ENCODE measurements at regions not wholly inside any gene's neighbourhood (a gene's known extent, or its start where the extent isn't known, plus 50 kb on each side); places are given as distances from the start of the nearest gene placed in this dataset.

DNA sequence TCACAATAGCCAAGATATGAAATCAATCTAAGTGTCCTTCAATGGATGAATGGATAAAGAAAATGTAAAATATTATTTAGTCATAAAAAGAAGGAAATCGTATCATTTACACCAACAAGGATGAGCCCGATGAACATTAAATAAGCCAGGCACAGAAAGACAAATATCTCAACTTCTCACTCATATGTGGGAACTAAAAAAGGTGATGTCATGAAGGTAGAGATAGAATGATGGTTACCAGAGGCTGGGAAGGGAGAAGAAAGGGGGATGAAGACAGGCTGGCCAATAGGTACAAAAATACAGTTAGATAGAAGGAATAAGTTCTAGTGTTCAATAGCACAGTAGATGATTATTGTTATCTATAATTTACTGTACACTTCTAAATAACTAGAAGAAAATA lies 94.9 kb upstream of the RAP1B start:
- H3K27ac ChIP-seq (ENCODE audit: low read depth in 2 of 2, low read length in 1 of 2): no peak overlapping the region
- H3K4me3 ChIP-seq (ENCODE audit: low read depth in 2 of 2, low read length in 1 of 2): no peak overlapping the region
- no peaks in the 10 kb centered on the region for H3K9me3 ChIP-seq
- ChIA-PET POLR2A (no interaction called here), CTCF (interaction anchor here (1.0 kb wide), 1 partner anchor 8 kb away, joined by 4 read pairs; no protein-coding TSS in a partner anchor)
- TF ChIP-seq GABPA (IDR thresholded peaks at IDR 0.05; ENCODE audit: low read depth) (no peak), NRF1 (IDR thresholded peaks at IDR 0.05; ENCODE audit: low read depth, low read length) (no peak), SIN3A (IDR thresholded peaks at IDR 0.05; ENCODE audit: borderline replicate concordance, low read depth, low read length) (no peak)
- no peak overlapping the region for H3K9ac ChIP-seq
- no peak overlapping the region for H2AFZ ChIP-seq (ENCODE audit: low read depth)
- H4K20me1 ChIP-seq (ENCODE audit: insufficient read depth): no peaks in the 10 kb centered on the region
- no peak for DNase-seq
- no peaks in the 10 kb centered on the region for H3K36me3 ChIP-seq (replicated peaks in 1 of 2; ENCODE audit: control insufficient read depth in 1 of 2, insufficient read depth in 2 of 2, low read length in 1 of 2)
- no peaks in the 10 kb centered on the region for H3K9me2 ChIP-seq
- peaks cover 1 to 2% of the 10 kb centered on the region in 2 experiments; a peak in 3 of 4 replicates for H3K4me1 ChIP-seq (ENCODE audit: control insufficient read depth in 1 of 2, insufficient read depth in 2 of 2, low read depth in 1 of 2, low read length in 1 of 2)
- H3K27me3 ChIP-seq (ENCODE audit: insufficient read depth): no peaks in the 10 kb centered on the region
- no peak overlapping the region for H3K4me2 ChIP-seq
- H3K79me2 ChIP-seq (ENCODE audit: insufficient read depth): no peaks in the 10 kb centered on the region
- H3F3A ChIP-seq (replicated peaks; ENCODE audit: insufficient read depth): peaks cover 14% of the 10 kb centered on the region
- 89% methylated on average over 2 of the region's 2 CpGs for WGBS (ENCODE audit: low lambda C conversion rate)

DNA sequence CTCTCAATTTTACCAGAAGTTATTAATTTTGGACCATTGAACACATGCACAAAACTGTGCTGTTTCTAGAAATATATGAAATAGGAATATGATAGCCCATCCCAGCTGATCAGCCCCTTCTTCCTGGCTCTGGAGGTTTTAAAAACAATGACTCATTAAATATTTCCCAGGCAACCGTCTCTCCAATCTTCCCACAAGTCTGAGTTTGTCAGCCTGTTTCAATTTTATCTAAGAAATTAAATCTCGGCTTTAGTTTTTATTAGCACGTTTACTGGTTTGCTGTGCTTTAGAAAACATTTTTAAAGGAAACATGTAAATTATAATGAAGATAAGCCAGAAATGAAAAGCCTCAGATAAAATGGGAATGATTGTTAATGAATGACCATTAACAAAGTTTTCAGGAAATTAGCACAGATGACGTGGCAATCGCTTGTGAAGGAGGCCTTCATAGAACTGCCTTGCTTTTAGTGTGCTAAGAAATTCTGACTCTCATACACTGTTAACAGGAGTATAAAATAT lies 89.3 kb upstream of the RAP1B start:
- WGBS (ENCODE audit: low lambda C conversion rate): 2% methylated on average over 5 of the region's 5 CpGs
- Histone ChIP-seq H3K79me2 (ENCODE audit: insufficient read depth) (no peaks in the 10 kb centered on the region), H3K4me2 (peak overlapping the region; percentile 67), H3K9me2 (no peaks in the 10 kb centered on the region), H3K4me1 (ENCODE audit: control insufficient read depth in 1 of 2, insufficient read depth in 2 of 2, low read depth in 1 of 2, low read length in 1 of 2) (peaks cover 6 to 18% of the 10 kb centered on the region in 2 experiments; a peak in 3 of 4 replicates), H3K9ac (peak overlapping the region; percentile 88), H3K9me3 (no peaks in the 10 kb centered on the region), H3K27ac (ENCODE audit: low read depth in 2 of 2, low read length in 1 of 2) (peak overlapping the region; percentile 91 to 100), H3K4me3 (ENCODE audit: low read depth in 2 of 2, low read length in 1 of 2) (peak overlapping the region; percentile 14 to 25; a peak in 2 of 4 replicates), H3F3A (replicated peaks; ENCODE audit: insufficient read depth) (peaks cover 32% of the 10 kb centered on the region), H4K20me1 (ENCODE audit: insufficient read depth) (no peaks in the 10 kb centered on the region), H3K27me3 (ENCODE audit: insufficient read depth) (no peaks in the 10 kb centered on the region), H2AFZ (ENCODE audit: low read depth) (peak overlapping the region; percentile 76), H3K36me3 (replicated peaks in 1 of 2; ENCODE audit: control insufficient read depth in 1 of 2, insufficient read depth in 2 of 2, low read length in 1 of 2) (no peaks in the 10 kb centered on the region)
- DNase-seq: peak; percentile 27
- CTCF ChIA-PET: interaction anchor here (1.3 kb wide), 1 partner anchor 11 kb away, joined by 4 read pairs; no protein-coding TSS in a partner anchor
- POLR2A ChIA-PET: interaction anchor here (0.7 kb wide), 1 partner anchor 96 kb away, joined by 4 read pairs; no protein-coding TSS in a partner anchor
- TF ChIP-seq, protein P1, sequence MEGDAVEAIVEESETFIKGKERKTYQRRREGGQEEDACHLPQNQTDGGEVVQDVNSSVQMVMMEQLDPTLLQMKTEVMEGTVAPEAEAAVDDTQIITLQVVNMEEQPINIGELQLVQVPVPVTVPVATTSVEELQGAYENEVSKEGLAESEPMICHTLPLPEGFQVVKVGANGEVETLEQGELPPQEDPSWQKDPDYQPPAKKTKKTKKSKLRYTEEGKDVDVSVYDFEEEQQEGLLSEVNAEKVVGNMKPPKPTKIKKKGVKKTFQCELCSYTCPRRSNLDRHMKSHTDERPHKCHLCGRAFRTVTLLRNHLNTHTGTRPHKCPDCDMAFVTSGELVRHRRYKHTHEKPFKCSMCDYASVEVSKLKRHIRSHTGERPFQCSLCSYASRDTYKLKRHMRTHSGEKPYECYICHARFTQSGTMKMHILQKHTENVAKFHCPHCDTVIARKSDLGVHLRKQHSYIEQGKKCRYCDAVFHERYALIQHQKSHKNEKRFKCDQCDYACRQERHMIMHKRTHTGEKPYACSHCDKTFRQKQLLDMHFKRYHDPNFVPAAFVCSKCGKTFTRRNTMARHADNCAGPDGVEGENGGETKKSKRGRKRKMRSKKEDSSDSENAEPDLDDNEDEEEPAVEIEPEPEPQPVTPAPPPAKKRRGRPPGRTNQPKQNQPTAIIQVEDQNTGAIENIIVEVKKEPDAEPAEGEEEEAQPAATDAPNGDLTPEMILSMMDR (IDR thresholded peaks at IDR 0.05): no peak
- no peak for TF ChIP-seq RXRA (IDR thresholded peaks at IDR 0.05; ENCODE audit: borderline replicate concordance, low read depth)
- no peak for TF ChIP-seq RAD21 (IDR thresholded peaks at IDR 0.05; ENCODE audit: low read length)
- TF ChIP-seq JUND (IDR thresholded peaks at IDR 0.05): peak; percentile 69
- peak in 1 of 2 experiments; percentile 85; a peak in 1 of 4 replicates for TF ChIP-seq EP300 (IDR thresholded peaks at IDR 0.05; ENCODE audit: borderline replicate concordance in 1 of 2, low read depth in 1 of 2, low read length in 1 of 2)
- peak; percentile 85; the same call in 1 of the 2 replicates for TF ChIP-seq FOSL2 (IDR thresholded peaks at IDR 0.05; ENCODE audit: borderline replicate concordance, low read depth)
- peak; percentile 62; the same call in 1 of the 2 replicates for TF ChIP-seq FOXM1 (IDR thresholded peaks at IDR 0.05; ENCODE audit: low read depth)
- TF ChIP-seq TEAD4 (IDR thresholded peaks at IDR 0.05; ENCODE audit: borderline replicate concordance, insufficient read depth): no peak
- no peak for TF ChIP-seq YY1 (IDR thresholded peaks at IDR 0.05; ENCODE audit: low read depth)
- TF ChIP-seq, protein P2, sequence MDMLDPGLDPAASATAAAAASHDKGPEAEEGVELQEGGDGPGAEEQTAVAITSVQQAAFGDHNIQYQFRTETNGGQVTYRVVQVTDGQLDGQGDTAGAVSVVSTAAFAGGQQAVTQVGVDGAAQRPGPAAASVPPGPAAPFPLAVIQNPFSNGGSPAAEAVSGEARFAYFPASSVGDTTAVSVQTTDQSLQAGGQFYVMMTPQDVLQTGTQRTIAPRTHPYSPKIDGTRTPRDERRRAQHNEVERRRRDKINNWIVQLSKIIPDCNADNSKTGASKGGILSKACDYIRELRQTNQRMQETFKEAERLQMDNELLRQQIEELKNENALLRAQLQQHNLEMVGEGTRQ (IDR thresholded peaks at IDR 0.05; ENCODE audit: borderline replicate concordance, low read depth, low read length): no peak
- TF ChIP-seq POLR2AphosphoS5 (IDR thresholded peaks at IDR 0.05; ENCODE audit: low read depth, low read length): peak; percentile 51; the same call in 1 of the 2 replicates
- TF ChIP-seq TCF12 (IDR thresholded peaks at IDR 0.05): peak; percentile 86
- peak; percentile 50; the same call in 1 of the 2 replicates for TF ChIP-seq ELF1 (IDR thresholded peaks at IDR 0.05)
- no peak for TF ChIP-seq TAF1 (IDR thresholded peaks at IDR 0.05; ENCODE audit: borderline replicate concordance, low read depth, low read length)
- peak; percentile 56 for TF ChIP-seq NFIC (IDR thresholded peaks at IDR 0.05; ENCODE audit: borderline replicate concordance)
- TF ChIP-seq, protein P3, sequence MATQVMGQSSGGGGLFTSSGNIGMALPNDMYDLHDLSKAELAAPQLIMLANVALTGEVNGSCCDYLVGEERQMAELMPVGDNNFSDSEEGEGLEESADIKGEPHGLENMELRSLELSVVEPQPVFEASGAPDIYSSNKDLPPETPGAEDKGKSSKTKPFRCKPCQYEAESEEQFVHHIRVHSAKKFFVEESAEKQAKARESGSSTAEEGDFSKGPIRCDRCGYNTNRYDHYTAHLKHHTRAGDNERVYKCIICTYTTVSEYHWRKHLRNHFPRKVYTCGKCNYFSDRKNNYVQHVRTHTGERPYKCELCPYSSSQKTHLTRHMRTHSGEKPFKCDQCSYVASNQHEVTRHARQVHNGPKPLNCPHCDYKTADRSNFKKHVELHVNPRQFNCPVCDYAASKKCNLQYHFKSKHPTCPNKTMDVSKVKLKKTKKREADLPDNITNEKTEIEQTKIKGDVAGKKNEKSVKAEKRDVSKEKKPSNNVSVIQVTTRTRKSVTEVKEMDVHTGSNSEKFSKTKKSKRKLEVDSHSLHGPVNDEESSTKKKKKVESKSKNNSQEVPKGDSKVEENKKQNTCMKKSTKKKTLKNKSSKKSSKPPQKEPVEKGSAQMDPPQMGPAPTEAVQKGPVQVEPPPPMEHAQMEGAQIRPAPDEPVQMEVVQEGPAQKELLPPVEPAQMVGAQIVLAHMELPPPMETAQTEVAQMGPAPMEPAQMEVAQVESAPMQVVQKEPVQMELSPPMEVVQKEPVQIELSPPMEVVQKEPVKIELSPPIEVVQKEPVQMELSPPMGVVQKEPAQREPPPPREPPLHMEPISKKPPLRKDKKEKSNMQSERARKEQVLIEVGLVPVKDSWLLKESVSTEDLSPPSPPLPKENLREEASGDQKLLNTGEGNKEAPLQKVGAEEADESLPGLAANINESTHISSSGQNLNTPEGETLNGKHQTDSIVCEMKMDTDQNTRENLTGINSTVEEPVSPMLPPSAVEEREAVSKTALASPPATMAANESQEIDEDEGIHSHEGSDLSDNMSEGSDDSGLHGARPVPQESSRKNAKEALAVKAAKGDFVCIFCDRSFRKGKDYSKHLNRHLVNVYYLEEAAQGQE (IDR thresholded peaks at IDR 0.05; ENCODE audit: low read depth, low read length): no peak
- TF ChIP-seq, protein P4, sequence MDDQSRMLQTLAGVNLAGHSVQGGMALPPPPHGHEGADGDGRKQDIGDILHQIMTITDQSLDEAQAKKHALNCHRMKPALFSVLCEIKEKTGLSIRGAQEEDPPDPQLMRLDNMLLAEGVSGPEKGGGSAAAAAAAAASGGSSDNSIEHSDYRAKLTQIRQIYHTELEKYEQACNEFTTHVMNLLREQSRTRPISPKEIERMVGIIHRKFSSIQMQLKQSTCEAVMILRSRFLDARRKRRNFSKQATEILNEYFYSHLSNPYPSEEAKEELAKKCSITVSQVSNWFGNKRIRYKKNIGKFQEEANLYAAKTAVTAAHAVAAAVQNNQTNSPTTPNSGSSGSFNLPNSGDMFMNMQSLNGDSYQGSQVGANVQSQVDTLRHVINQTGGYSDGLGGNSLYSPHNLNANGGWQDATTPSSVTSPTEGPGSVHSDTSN (IDR thresholded peaks at IDR 0.05): peak; percentile 68
- no peak for TF ChIP-seq FOXJ3 (CRISPR knock-in tag; IDR thresholded peaks at IDR 0.05)
- TF ChIP-seq CHD2 (IDR thresholded peaks at IDR 0.05; ENCODE audit: low read length, partially characterized antibody): no peak
